ENCODE measurements at regions not wholly inside any gene's neighbourhood (a gene's known extent, or its start where the extent isn't known, plus 50 kb on each side); places are given as distances from the start of the nearest gene placed in this dataset.

DNA sequence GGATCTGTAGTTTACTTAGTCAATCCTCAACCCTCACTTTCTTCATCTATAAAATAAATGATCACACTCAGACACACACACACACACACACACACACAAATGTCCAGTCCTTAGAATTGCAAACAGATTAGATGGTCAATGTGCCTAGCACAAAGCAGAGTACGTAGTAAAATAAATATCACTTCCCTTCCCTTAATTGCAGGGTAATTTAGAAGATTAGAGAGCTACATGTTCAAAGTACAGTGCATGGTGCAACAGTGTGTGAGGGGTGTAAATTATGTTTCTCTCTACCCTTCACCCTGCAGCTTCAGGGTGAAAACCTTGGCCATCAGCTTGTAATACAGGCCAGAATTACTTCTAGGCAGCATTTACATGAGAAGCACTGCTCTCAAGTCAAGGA, 187.0 kb upstream of the GHITM start:
- no peak for DNase-seq

DNA sequence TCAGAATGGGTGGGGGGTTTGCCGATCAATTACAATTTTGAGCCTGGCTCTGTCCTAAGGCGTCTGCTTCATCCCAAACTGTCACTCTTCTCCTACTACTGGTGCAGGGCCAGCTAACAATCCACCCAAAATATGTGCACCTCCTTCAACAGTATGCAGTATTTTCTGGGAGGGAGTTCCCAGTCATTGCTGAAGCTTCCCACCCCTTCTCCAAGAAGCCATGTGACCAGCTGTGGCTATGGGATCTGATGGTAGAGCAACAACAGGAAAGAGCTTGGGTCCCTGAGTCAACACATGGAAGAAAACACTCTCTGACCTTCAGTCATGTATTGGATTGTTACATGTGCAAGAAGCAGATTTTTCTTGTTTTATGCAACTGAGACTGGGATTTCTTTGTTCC, 185.7 kb upstream of the GHITM start:
- DNase-seq = no peak

DNA sequence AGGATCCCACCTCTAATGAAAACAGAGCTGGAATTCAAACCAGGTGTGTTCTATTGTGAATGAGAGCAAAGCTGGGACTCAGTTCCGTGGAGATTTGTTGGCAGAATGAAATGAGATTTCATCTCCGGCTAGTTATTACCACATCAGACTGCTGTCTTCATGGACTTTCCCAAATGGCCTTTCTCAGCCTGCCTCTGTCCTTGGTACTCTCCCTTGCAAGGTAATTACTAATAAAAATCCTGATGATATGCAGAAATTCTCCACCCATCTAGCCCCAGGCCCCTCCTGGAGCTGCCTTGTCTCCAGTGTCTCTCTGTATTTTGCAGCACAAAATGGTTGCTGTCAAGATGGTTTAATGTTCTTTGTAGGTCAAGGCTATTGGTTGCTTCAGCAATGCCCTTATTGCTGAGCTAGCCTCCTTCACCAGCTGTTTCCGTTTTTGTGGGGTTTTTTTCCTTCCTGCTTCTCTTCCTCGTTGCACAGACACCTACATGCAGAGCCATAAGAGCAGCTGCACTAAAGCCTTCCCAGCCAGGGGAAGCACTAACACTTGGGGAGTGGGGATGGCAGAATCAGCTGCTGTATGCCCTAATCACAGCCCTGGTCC, 185.0 kb upstream of the GHITM start:
- no peak for DNase-seq

DNA sequence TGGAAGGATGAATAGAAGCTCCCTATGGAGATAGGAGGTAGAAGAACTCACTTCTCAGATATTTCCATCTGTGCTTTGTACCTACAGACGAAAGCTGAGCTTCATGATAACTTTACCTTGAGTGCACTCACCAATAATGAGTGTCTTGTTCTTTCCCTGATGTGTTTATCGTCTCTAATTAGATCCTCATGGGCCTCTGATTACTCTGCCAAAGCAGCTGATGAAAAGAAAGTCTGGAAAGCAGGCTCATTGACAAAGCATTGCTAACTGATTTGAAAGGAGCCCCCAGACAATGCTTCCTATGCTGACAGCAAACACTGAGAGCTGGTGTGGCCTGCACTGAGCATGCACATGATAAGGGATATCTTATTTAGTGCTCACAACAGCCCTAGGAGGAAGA, 183.9 kb upstream of the GHITM start:
- no peak for DNase-seq

DNA sequence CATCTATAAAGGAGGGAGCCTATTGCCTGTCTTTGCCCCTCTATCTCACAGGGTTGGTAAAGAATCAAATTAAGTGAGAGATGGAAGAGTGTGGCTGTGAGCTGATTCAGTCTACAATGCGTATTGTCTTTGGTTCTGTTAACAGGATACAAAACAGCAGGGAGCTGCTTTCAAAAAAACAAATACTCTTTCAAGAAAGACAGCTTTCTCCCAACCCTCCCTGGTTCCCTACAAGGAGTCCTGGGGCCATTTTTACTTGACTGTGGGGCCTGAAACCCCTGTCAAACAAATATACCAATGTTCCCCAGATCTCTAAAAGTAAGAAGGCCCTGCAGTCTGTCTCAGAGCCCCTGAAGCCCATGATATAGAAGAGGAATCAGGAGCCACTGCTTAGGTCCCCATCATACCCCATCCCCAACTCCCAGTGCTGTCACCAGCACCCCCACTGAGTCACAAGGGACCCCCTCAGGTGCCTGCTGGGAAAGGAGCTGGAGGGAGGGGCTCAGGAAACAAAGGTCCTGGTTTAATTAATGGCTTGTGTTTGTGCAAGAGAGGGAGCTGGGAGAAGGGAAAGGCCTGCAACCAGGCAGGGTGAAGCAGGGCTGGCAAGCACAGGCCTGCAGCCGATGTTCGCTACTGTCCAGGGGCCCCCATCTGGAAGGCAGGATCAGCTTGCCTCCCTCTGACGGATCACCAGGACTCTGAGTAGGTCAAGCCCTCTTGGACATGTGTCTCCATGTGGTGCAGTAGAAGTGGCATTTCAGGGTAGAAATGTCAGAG, 182.0 kb upstream of the GHITM start:
- no peak for DNase-seq

DNA sequence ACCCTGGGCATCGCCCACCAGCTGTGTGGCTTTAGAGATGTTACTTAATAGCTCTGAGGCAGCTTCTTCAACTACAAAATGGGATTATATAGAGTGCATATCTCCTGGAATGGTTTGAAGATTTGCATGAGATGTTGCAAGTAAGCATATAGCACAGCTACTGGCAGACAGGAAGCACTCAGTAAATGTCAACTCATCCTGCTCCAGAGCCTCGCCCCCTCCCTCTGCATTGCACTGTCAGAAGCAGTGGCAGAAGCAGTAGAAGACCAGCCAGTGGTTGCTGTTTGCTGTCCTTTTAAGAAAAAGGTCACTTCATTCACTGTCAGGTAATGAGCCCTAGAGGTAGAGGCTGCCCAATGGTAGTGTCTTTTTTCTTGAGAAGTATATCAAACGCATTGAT, 180.0 kb upstream of the GHITM start:
- DNase-seq = no peak

DNA sequence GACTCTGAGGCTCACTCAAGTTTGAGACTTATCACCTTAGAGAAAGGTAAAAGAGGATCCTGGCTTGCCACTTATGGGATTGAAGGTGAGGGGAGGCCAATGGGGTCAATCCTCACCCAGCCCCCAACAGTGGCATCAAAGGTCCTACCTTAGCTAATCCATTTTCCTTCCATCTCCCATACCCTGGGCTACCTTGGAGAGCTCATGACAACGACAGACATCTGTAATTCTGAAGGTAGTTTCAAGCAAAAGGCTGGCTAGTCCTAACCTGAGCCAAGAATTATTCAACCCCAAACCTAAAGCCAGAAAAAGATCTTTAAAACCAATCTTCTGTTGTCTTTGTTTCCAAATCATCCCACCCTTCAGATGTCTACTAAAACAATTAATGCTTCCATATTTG, 179.2 kb upstream of the GHITM start:
- DNase-seq = no peak

DNA sequence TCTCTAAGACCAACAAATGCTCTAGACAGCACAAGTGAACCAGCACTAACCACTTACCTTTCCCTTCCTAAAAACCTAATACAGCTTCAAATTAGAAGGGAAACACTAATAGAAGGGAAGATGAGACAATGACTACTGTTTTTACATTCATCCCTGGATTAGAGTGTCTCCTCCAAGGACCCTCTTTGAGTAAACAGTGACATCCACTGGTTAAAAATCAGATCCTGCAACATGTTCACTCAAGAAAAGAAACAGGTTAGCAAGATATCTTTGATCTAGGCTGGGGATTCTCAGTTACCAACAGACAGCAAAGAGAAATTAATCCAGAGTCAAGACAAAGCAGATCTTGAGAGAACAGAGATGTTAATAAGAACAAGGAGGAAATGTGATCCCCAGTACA, 177.7 kb upstream of the GHITM start:
- no peak for DNase-seq

DNA sequence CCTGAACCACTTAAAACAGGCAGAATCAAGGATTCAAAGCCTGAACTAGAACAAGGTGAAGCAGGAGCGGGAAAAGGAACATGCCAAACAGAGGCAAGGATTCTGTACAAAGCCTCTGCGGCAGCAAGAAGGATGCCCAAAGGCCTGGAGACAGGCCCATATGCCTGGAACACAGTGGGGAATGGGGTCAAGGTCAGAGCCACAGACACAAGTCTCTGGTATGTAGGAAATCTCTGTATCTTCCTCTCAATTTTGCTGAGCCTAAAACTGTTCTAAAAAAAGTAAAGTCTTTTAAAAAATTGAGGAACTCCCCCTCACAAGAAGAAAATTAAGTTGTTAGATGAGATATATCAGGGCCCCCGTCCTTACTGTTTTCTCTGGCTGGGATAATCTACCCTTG, 175.9 kb upstream of the GHITM start:
- no peak for DNase-seq

DNA sequence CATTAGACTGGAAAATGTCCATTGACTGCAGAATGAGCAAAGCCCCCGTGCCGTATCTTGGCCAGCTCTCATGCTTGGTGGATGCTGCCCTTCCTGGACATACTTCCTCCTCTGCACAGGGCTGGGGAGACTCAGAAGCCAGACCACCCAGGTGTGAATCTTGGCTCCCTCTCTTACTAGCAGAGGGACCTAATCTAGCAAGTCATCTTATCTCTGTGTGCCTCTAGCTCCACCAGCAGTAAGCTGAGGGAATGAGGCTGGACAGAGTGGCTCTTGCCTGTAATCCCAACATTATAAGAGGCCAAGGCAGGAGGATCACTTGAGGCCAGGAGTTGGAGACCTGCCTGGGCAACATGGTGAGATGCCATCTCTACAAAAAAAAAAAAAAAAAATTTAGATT, 173.8 kb upstream of the GHITM start:
- DNase-seq = no peak

DNA sequence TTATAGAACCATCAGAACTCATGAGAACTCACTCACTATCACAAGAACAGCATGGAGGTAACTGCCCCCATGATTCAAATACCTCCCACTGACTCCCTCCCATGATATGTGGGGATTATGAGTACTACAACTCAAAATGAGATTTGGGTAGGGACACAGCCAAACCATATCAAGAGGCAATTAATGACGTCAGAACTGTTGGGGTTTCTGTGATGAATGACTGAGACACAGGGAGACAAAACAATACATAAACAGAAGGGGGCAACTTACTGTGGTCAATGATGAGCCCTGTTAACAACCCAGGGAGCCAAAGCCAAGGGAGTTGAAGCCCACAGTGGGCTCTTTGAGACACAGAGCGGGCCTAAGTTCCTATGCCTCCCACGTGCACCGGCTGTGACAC, 171.3 kb upstream of the GHITM start:
- no peak for DNase-seq

DNA sequence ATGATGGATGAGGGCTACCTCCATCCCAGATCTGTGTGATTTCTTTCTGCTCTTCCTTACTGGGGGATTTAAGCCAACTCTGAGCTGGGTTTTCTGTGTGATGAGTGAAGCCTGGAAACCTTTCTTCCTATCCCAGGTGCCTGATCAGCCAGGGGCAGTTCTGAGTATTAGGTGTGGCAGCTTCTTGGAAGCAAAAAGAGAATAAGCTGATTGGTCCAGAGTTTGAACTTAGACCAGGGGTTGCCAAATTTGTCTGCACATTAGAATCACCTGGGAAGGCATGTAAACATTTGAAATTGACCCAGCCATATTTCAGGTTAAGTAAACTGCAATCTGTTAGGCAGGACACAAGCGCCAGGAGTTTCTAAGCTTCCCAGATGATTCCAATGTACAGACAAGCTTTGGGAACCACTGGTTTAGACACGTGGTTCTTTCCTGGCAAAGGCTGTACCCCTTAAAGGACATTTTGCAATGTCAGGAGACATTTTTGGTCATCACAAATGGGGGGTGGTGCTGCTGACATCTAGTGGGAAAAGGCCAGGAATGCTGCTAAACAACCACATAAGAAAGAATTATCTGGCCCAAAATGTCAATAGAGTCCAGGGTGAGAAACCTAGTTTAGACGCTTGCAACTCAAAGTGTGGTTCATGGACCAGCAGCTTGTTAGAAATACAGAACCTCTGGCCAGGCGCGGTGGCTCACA, 160.5 kb upstream of the GHITM start:
- DNase-seq = no peak

DNA sequence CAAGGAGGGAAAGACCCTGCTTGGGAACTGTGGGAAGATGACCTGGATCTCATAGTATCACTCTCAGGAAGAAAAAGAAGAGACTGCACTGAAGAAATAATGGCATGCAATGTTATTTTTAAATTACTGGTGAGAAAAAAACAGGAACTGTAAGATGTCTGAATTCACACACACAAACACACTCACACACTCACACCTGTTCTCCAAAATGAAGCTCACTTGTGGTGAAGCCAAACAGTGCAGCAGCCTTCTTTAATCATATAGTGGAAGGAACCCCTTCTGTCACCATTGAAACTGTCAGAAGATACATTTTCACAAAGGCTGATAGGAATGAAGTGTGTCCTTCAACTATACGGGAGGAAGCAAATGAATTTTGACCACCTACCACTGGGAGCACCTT, 156.5 kb upstream of the GHITM start:
- no peak for DNase-seq

DNA sequence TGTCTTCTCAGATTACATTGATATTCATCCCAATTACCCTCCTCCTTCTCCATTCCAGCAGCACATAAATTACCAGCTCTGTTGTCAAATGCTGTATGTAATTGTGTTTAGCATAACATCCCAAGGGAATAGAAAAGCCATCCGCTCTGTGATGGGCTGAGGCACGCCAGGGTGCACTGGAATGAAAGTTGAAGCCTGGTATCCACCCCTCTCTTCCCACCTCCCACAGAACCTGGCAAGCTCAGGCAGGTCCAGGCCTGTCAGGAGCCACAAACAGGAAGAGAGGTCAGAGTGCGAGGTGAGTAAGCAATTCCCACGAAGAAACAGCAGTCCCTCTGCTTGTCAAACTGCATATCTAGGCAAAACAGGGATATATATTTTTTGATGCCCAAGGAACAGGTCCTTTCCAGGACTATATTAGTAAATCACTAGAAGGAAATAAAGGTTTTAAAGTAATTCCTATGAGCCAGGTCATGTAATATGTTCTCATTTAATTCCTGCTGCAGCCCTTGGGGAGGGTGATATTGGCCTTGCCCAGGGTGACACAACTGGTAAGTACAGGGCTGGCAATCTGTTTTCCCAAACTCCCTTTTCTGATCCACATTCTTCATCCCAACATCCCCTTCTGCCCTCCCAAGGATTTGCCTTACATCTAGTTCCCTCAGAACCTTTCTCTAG, 155.6 kb upstream of the GHITM start:
- peak; percentile 68 for DNase-seq

DNA sequence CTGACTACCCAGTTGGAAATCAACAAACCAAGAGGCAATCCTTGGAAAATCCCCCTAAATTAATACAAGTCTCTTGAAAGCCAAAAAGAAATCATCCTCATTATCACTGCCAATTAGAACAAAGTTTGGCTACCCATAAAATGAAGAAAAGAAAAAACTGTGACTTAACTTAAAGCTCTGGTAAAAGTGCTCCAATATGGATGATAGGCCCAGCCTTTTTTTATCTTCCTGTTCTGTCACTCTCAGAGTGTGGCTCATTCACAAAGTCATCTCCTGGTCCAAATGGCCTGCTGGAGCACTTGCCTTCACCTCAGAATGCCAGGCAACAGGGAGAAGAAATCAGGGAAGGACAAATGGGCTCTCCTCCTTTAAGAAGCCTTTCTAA, 155.1 kb upstream of the GHITM start:
- no peak for DNase-seq

DNA sequence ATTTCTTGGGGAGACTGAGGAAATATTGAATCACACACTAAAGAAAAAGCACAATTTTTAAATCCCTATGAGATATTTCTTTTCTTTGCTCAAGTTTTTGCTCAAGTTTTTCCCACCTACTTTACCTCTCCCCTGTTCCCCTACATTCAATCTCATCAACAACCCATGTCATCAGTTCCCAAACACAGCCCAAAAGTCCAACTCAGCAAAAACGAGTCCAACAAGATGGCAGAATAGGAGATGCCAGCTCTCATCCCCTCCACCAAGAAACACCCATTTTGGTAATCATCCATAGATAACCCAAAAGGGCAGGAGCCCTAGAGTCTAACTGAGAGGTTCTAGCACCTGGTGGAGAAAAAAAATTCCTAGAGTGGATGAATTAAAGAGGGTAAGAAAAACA, 152.5 kb upstream of the GHITM start:
- no peak for DNase-seq

DNA sequence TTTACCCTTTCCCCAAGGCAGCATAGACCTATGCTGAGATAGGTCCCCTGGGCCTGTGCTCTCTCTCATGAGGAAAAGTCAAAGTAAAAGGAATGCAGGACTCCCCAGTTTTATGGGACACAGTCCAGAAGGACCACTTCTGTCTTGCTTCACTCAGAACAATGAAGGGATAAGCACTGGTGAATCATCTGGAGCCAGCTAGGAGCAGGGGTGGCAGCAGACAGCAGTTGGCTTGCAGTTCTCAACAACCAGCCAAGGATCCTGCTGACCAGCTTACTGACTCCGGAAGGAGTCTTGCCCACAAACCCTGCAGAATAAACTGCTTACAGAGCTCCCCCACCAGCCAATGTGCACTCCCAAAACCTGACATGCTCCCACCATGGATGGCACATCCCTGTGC, 152.1 kb upstream of the GHITM start:
- no peak for DNase-seq

DNA sequence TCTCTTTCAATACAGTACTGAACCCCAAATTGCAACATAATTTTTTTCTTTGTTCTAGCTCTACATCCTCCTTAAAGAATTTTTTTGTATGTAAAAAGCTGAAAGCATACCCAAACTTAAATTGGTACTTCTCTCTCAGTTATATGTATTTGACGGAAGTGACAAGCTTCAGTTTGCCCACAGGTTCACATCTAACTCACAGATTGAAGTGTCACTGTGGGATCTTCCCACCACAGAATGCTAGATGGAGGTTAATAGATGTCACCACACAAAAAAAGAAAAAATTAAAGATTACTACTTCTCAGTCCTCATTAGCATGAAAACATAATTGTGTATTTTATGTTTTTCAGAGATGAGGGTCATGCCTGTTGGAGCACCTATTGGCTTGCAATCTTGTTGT, 150.9 kb upstream of the GHITM start:
- no peak for DNase-seq

DNA sequence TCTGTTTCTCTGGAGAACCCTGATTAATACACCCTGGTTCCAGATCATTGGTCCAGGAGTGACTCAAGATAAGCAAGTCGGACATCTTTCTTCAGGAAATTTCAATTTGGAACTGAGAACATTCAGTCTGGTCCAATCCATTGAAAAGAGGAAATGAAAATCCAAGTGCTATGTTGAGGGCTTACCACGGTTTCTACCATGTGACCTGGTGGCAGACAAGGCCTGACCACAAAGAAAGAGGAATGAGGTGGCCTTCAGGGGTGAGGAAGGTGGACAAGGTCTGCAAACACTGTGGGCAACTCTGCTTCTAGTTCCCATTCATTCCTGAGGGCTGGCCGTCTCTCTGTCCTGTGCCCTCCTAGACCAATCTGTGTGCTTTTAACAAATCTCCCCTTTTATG, 149.2 kb upstream of the GHITM start:
- no peak for DNase-seq

DNA sequence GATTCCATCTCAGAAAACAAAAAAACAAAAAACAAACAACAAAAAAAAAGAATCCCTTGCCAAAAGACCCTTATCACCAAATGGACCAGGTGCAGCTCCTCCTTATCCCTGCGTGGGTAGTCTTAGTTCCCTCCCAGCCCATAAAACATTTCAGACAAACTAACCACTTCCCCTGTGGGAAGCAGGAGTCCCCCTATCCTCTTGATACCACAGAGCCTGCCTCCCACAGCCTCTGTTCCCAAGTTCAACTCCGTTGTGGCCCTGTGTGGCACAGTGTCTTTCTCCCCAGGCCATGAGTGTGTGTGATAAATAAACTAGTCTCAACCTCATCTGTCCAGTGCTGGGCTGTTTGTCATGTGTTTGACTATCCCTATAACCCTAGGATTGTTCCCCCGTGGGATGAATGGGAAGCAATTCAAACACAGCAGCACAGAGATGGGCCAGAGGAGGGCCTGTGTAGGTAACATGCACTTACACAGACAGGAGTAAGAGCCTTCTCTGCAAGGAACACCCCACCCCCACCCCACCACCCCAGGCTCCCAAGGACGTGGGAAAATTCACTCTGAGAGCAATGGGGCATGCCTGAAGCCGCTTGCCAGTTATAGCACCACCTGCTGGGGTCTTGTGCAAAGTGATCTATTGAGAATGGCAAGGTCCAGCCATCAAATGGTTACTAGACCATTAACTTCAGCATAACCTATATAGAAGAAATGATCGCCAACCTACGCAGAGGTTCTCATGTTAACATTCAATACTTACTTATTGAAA, 147.1 kb upstream of the GHITM start:
- no peak for DNase-seq

DNA sequence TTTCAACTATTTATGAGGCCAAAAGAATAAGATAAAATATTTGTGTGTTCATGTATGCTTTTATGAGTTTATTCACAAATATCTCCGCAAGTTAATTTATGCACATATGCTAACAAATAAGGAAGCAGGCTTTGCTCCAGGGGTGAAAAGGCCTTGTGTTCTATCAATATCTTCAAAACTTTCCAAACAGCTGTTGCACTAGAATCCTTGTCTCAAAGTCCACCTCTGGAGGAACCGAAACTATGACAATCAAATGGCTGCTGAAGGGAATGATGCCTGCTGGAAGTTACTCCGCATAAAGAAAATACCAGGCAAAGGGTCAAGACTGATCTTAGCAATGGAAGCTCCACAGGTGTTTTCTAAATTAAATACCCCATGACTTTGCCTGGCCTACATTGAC, 145.0 kb upstream of the GHITM start:
- no peak for DNase-seq

DNA sequence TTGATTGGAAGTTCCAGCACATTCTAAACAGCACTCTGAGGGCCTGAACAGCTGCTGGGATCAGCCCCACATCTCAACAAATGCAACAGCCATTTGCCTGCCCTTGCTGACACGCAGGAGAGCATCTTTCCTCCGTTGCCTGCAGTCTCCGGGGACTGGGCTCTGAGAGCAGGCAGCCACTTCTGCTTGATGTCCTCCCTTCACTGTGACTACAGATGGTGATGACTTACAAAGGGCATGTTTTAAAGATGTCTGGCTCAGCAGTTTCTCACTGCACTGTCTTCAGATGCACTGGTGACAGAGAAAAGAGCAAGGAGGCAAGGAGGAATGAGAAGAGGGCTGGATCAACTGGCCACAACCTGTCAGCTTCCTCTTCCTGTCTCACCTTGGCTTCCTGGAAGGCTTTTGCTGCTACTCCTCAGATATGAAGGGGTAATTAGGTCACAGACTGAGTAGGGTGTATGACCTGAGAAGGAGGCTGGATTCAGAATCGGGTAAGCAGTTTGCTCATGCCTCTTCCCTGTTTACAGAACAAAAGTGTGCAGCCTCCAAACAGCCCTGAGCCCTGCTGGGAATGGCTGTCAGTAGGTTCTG, 143.5 kb upstream of the GHITM start:
- no peak for DNase-seq

DNA sequence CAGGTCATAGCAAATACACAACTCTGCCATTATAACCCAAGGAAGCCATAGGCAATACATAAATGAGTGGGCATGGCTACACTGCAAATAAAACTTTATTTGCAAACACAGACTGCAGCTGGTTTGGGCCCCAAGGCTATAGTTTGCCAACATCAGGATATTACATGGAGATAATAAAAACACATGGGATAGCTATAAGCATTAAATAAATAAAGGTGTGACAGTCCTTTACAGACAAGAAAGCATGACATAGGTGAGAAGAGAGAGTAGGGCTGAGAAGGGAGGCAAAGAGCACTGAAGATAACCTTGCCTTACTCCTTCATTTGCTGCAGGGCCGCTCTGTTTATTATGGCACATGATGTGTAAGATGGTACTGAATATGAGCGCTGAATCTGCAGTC, 135.1 kb upstream of the GHITM start:
- DNase-seq = no peak

All from kidney glomerular epithelial cell (primary cell).